GM23338 (cell line): ENCODE measurements at regions not wholly inside any gene's neighbourhood (a gene's known extent, or its start where the extent isn't known, plus 50 kb on each side); places are given as distances from the start of the nearest gene placed in this dataset.

Experiments used
- CTCF ChIP-seq, 2 experiments: fragments of 200-600 bp in 1 of 2; sonication (generic) in 1 of 2; conservative IDR thresholded peaks; 2 replicates each; pipeline versions ENCODE4 v1.5.1 to v1.6.1; 2016 to 2017; ENCODE audit warnings: antibody characterized with exemption in 2 of 2, low read depth in 2 of 2, mild to moderate bottlenecking in 2 of 2, moderate library complexity in 1 of 2
- TF ChIP-seq, protein P1 (sequence below): IDR thresholded peaks from one replicate; pipeline ENCODE4 v1.6.1; 2018; ENCODE audit warnings: antibody characterized with exemption; ENCODE audit not compliant: unreplicated experiment

GRCh38 chr5:58403822-58404433 is 56.0 kb downstream of the PLK2 start:
- TF ChIP-seq, protein P1, sequence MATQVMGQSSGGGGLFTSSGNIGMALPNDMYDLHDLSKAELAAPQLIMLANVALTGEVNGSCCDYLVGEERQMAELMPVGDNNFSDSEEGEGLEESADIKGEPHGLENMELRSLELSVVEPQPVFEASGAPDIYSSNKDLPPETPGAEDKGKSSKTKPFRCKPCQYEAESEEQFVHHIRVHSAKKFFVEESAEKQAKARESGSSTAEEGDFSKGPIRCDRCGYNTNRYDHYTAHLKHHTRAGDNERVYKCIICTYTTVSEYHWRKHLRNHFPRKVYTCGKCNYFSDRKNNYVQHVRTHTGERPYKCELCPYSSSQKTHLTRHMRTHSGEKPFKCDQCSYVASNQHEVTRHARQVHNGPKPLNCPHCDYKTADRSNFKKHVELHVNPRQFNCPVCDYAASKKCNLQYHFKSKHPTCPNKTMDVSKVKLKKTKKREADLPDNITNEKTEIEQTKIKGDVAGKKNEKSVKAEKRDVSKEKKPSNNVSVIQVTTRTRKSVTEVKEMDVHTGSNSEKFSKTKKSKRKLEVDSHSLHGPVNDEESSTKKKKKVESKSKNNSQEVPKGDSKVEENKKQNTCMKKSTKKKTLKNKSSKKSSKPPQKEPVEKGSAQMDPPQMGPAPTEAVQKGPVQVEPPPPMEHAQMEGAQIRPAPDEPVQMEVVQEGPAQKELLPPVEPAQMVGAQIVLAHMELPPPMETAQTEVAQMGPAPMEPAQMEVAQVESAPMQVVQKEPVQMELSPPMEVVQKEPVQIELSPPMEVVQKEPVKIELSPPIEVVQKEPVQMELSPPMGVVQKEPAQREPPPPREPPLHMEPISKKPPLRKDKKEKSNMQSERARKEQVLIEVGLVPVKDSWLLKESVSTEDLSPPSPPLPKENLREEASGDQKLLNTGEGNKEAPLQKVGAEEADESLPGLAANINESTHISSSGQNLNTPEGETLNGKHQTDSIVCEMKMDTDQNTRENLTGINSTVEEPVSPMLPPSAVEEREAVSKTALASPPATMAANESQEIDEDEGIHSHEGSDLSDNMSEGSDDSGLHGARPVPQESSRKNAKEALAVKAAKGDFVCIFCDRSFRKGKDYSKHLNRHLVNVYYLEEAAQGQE, result no peak
- no peak for TF ChIP-seq CTCF (conservative IDR thresholded peaks at IDR 0.05; ENCODE audit: low read depth in 2 of 2)
